GM18511 (cell line): ENCODE measurements at regions not wholly inside any gene's neighbourhood (a gene's known extent, or its start where the extent isn't known, plus 50 kb on each side); places are given as distances from the start of the nearest gene placed in this dataset.

ENCODE experiments used
- ATAC-seq: cut with Tn5 transposase; IDR thresholded peaks from one replicate; pipeline ENCODE4 v1.9.1; 2021; ENCODE audit warnings: mild to moderate bottlenecking, moderate library complexity; ENCODE audit not compliant: unreplicated experiment

DNA sequence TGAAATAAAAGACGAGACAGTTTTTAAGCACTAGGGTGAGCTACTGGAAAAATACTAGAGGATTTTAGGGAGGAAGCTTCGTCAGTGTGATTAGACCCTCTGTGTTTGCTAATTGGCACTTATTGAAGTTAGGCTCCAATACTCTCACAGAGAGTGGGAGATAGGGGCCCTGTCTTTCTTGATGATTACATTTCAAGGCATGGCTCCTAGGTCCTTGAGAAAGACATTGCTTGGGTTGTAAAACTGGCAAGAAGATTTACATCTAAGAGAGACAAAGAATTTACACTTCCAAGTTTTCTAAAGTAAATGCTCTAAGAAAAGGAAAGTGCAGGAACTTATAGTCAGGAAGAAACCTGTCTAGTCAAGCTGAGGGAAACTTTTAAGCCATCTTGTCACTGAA, 183.2 kb downstream of the C12orf50 start:
- ATAC-seq: no peak

DNA sequence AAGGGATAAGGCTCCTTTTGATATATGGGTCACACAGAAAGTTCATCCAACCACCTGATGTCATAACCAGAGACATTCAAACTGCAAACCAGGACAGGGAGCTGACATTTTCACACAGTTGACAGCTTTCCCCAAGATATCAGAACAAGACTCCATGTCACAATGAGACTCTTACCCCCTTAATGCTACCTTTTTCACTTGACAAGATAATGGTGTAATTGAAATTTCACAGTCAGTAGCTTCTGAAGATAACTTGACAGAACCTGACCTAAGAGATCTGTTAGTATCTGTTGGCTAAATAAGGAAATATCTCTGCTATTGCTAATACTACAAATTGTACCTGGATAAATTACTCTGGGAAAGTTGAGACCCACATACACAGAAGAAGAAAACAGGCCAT, 187.3 kb downstream of the C12orf50 start:
- ATAC-seq: no peak

DNA sequence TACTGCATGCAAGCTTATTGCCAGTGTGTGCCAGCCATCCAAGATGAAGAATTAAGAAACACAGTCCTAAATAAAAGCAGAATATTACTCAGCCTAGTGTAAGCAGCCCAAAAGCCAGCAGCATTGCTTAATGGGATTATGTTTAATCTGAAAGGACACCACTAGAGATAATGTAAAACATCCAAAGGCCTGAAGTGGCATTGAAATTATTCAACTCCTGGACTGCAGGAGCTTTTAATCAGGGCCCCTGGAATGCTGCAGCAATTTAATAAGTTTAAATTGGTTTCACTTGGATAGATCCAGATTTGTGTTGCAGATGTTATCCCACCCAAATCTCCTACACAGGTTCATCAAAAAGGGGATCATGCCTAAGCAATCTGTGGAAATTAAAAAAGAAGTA, 193.0 kb downstream of the C12orf50 start:
- no peak for ATAC-seq

DNA sequence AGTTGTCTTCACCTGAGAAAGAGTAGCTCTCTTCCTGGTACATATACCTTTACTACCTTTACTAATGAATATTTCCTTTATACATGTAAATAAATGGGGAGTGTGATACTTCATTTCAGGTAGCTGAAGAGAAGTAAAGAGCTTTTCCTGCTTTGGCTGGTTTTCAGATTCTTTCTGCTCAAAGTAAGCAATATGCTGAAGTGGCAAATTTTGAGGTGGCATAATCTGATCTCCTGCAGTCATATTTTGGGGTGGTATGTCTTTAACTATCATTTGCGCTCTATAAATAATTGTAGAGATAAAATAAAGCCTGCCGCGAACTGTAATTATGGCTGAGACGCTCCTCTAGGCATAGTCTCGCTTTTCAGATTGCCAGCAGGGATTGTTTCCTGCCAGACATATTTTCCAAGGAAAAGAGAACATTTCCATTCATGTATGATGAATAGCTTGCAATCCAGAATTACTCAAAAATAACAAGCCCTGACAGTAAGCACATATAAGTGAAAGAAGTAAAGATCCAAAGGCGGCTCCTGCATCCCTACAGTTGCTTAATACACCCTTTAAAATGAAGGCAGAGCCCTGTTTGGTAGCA, 200.7 kb downstream of the C12orf50 start:
- no peak for ATAC-seq

DNA sequence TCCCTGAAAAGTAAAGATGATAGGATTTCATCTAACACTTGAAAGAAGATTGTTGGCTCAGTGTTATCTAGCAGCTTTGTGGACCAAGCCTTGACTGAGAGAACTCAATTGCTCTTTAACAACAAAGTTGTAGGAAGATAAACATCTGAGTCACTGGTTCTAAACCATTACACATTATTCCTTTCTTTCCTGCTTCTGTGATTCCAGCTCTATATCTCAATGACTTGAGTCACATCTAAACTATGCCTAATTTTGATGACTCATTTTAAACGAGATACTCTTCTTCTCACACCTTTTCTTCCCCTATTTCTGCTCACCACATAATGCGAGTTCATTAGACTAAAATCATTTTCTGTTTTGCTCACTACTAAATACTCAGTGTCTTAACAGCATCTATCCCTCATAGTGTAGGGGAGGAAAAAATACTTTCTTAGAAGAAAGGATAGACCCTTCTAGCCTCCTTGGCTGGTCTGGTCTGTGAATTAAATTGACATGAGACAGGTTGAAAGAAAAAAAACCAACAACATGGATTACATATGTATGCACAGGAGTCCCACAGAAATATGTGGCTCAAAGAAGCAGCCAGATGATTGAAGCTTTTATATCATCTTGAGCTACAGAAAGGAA, 201.4 kb downstream of the C12orf50 start:
- ATAC-seq: no peak

- no peak for ATAC-seq
Observed at GRCh38 chr12:87822923-87823322, 206.3 kb downstream of the C12orf50 start.

DNA sequence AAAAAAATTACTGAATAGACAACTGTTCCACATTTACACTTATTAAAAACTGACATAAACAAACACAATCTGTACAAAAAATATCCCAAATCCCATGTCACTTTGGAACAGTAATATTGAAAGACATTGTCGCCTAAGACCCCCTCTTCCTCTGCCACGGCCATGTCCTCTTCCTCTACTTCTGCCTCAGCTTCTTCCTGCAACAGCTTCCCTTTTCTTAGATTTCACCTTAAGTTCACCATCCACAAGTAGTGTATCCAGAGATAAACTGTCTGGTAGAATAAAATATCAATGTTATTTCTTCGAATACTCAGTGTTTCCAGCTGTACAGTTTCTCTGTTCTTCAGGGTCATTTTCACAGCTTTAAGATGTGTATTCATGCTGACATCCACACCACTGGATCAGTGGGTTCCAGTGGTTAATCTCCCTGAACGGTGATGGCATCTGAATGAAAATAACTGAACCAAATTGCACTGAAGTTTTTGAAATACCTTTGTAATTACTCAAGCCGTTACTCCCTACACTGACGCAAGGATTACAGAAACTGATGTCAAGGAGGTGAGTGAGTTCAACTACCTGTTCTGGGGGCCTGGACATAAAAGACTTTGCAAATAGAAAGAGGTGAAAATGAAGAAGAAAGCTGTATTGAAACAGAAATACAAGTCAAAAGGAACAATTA, 208.5 kb downstream of the C12orf50 start:
- no peak for ATAC-seq

GRCh38 chr12:87818441-87818840, 210.8 kb downstream of the C12orf50 start:
- no peak for ATAC-seq

DNA sequence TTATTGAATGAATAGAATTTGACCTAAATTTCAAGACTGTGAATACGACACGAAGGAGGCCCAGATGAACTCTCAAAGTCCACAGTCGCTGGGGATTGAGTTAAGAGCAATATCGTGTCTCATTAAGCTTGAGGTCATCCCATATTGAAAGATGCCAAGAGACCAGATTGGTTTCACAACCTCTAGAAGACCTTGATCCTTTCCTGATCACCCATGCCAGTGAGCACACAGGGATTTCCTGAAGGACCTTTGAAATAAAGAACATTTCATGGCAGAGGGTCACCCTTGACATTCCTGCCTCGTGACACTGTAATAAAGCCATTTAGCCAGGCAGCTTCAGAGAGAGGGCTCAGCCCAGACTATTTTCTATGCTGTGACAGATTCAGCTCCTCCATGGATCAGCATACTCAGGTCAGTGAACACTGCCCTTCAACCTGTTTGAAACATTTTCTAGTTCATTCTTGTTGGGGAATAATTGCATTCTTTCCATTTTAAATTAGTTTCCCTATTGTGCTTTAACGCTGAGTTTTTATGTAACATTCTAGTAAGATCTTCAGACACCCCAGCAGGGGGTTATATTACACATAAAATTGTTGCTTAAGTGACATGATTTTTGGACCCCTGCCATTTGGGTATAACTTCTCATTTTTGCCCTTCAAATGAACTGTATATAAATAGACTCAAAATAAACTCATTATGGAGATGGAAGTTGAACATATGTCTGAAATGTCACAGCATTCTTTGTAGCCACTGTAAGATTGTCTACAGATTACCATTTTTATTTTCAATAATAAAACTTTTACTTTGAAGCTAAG, 213.2 kb downstream of the C12orf50 start:
- ATAC-seq: no peak

DNA sequence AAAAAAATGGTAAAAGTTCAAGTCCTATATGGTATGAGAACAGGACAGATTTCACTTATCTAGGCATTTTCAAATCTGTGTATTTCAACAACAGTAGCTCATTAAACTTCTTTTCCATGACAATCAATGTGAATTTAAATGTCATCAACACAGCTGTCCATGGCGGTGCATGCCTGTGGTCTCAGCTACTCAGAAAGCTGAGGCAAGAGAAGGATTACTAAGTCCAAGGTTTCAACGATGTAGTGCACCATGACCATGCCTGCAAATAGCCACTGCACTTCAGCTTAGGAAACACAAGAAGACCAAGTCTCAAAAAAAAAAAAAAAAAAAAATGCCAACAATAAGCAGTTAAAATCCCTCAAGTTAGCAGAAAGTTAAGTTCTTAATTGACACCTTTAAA, 214.6 kb downstream of the C12orf50 start:
- no peak for ATAC-seq

GRCh38 chr12:87813476-87814234, 215.5 kb downstream of the C12orf50 start:
- no peak for ATAC-seq

GRCh38 chr12:87812681-87813080, 216.5 kb downstream of the C12orf50 start:
- ATAC-seq: no peak

GRCh38 chr12:87812030-87812429, 217.2 kb downstream of the C12orf50 start:
- ATAC-seq: no peak

GRCh38 chr12:87809916-87810315, 219.3 kb downstream of the C12orf50 start:
- no peak for ATAC-seq

- no peak for ATAC-seq
Observed at GRCh38 chr12:87807086-87807485, 222.1 kb downstream of the C12orf50 start.

DNA sequence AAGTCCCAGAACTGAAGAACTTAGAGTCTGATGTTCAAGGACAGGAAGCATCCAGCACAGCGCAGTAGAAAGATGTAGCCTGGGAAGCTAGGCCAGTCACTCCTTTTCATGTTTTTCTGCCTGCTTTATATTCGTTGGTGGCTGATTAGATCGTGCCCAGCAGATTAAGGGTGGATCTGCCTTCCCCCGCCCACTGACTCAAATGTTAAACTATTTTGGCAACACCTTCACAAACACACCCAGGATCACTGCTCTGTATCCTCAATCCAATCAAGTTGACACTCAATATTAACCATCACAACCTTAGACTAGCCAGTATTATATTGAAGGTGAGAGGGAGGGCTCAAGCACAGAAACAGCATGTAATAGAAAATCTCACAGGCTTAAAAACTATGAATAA, 222.9 kb downstream of the C12orf50 start:
- ATAC-seq: no peak

GRCh38 chr12:87804386-87804785, 224.8 kb downstream of the C12orf50 start:
- ATAC-seq: no peak

- ATAC-seq: no peak
Observed at GRCh38 chr12:87802721-87803011, 226.5 kb downstream of the C12orf50 start.

GRCh38 chr12:87801860-87802720, 227.1 kb downstream of the C12orf50 start:
- ATAC-seq: peak; percentile 70

DNA sequence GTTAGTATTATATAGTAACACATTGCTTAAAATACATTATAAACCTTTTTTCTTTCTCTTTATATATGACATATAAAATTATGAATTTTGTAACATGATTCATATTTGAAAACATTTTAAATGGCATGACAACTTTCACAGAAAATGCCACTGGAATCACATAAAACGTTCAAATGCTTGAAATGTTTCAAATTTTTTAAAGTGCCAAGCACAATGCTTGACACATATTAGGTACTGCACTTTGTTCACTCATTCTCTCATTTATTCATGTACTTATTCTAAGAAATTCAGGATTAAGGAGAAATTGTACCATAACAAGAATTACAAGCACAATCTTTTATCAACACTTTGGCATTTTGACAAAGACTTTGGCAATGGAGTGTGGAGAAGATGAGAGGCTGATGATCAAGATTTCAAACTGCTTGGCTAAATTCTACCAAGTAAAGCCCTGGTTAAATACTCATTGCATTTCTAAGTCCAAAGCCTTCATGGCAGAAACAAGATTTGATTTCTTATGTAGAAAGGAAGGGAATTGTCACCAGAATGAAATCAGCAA, 232.2 kb downstream of the C12orf50 start:
- no peak for ATAC-seq
